HG03520 (cell line): ENCODE measurements at regions not wholly inside any gene's neighbourhood (a gene's known extent, or its start where the extent isn't known, plus 50 kb on each side); places are given as distances from the start of the nearest gene placed in this dataset.

ENCODE experiments used
- ATAC-seq: cut with Tn5 transposase; IDR thresholded peaks from one replicate; pipeline ENCODE4 v1.9.1; 2021; ENCODE audit warnings: mild to moderate bottlenecking, moderate library complexity; ENCODE audit not compliant: unreplicated experiment

DNA sequence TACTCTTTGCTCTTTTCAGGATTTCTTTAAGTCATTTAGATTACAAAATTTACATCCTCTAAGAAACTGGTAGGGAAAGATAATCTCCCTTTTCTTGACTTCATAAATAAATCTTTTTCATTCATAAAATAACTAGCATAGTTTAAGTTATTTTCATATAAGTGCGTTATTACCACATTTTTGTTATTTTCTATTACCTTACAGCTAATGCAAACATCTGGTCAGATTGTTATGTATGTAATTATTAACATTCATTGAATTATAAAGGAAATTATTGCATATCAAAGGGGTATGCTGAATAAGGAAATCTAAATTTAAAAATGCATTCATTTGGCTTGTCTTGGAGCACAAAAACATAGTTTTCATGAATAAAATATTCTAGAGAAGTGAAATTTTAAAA is 55.3 kb upstream of the SLITRK1 start:
- ATAC-seq: no peak

DNA sequence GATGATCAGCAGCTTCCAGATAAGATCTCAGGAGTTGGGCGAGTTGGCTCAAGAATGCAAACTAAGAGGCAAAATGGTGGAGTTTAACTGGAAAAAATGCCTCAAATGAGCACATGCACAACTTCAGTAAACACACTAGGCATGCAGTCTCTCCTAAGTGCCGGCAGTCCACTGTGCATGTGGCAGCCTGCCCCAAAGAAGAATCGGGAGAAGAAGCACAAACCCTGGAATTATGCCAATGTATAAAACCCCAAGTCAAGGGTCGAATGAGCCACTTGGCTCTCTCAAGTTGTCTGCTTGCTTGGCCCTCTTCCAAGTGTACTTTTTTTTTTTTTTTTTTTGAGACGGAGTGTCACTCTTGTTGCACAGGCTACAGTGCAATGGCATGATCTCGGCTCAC is 53.3 kb upstream of the SLITRK1 start:
- no peak for ATAC-seq
